Stimulated activated CD8-positive, alpha-beta memory T cell treated with anti-CD3 and anti-CD28 coated beads, Interleukin-15, amount 100 ng/mL, for 48 hours (primary cell): ENCODE measurements at regions not wholly inside any gene's neighbourhood (a gene's known extent, or its start where the extent isn't known, plus 50 kb on each side); places are given as distances from the start of the nearest gene placed in this dataset.

ENCODE experiments used
- DNase-seq, 2 donors: peaks; one replicate each; pipeline ENCODE4 v3.0.0-alpha.2; 2020; ENCODE audit warnings: low read depth in 2 of 2

DNA sequence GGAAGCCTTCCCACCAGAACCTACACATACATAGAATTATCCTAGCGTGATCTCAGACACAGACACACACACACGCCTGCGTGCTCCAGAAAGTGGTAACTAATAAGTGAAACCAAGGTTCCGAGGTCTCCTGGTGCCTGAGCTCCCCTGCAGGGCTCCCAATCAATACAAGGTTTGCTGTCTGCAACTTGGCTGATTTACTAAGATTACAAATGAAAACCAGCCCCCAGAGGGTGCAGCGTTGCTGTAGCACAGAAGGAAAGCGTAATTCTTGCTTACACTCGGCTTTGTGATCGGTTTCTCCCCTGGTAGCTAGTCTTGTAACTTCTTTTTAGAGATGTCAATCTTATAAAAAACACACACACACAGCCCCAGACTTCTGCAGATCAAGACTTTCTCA is 334.1 kb upstream of the XYLT1 start:
- no peak for DNase-seq

DNA sequence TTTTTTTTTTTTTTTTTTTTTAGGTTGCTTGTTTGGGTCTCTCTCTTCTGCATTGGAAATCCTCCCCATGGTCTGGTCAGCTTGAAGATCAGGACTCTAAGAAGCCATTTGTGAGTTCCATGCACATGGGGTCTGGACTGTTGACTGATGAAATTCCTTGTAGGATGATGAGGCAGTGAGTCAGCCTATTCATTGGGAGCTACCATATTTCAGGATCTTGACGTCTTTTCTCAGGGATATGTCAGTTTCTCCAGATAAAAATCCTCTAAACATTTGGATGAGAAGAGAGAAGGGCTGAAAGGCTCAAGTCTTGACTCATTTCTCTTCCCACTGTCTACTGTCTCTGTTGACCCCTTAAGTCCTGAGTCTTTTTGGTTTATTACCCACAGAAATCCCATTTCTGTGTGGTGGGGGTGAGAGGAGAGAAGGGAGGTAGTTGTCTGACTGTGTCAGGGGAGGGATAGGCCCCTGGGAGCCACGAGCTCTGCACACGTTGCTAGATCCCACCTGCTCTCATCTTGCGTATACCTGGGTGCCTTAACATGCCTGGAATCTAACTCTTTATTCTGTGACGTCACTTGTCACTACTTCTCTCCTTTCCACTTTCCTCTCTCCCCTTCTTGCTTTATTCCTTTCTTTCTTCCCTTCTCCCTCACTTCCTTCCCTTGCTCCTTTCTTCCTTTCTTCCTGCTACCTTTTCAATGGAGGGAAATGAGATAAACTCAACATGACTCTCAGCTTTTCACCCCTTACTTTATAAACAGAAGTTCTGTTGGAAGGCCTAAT is 333.1 kb upstream of the XYLT1 start:
- DNase-seq, result no peak

DNA sequence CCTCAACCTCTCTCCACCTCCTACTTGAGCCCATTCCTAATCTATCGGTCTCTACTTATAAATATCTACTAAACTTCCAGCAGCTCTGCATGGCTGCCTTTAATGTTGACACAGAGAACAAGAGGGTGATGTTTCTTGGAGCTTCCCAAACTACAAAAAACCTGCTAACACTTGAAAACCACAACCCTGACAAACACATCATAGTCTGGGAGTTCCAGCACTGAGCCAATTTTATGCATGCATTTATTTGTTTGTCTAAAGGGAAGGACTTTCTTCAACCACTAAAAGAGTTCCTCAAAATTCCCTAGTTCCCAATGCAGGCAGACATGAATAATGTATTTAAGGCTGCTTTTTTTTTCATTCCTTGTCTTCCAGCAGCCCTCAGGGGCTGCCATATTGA is 331.8 kb upstream of the XYLT1 start:
- no peak for DNase-seq

DNA sequence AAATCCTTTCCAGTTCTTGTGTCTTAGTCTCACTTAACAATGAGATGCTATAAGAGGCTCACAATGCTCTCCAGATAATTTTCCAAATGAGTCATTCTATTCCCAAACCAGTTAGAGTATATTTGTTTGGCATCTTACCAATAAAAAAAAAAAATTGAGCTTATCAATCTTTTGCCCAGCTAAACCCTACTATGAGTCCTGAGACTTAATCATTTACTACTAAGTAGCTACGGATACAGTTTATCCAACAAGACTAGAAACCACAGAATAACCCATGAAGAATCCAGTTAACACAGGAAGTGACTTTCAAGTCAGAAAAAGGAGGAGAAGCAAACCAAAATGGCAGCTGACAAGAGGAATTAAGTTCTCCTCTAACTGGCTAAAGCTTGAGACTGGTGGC is 330.3 kb upstream of the XYLT1 start:
- no peak for DNase-seq

DNA sequence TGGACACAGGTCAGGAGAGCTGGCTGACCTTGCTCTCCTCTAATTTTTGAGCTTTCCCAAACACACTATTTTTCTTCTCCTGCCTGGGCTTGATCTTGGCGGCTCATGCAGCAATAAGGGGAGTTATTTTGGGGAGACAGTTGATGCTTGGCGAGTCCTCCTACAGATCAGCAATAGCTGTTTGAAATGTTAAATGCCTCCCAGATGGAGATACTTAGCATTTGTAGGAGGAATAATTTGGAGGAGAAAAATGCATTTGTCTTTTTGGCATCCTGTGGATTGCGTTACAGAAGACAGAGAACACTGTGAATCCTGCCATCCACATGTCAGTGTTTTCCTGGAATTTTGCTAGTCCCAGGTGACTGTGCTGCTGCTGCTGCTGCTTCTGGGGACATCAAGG is 328.0 kb upstream of the XYLT1 start:
- no peak for DNase-seq

DNA sequence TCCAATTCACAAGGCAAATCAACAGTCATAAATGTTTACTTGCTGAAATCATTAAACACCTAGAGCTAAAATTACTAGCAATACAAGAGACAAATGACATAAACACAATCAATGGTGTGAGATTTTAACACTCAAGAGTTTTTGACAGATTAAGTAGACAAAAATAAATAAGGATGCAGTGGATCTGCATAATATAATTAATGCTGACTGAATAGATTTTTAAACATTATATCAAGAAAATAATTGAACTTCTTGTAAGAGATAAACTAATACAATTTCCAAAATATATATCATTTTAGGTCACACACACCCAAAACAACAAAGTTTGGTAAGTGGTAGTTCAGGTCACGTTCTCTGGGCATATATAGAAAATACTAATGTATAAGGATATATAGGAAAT is 322.6 kb upstream of the XYLT1 start:
- no peak for DNase-seq

DNA sequence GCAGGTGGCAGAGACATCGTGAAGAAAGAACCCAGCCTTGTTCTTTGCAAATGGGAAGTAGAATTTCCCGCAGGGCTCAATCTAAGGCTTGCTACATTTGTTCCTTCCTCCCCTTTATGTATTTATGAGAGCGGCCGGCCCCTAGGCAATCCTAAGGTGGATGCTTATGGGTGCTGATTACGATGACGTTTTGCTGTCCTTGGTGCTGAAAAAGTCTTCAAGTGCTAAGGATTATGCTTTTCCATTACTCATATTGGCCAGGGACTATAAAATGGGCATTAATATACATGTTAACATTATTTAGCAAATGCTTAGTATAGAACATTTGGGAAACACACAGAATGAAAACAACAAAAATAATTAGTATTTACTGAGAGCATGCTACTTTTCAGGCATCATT is 313.3 kb upstream of the XYLT1 start:
- no peak for DNase-seq

DNA sequence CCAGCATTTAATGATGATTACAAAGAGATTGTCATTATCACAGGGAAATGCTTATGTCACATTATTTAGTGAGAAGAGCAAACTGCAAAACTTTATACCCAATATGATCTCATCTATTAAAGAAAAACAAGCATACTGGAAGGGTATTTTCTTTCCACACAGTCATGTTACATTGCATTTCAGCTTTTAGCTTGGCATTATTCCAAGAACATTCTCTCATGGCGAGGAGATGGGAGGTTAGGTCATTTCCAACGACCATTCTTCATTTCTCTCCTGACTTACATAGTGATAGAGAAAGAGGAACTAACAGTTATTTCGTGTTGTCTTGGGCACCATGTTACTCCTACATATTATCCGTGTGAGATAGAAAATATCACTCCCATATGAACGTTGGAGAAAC is 309.4 kb upstream of the XYLT1 start:
- DNase-seq, result no peak

DNA sequence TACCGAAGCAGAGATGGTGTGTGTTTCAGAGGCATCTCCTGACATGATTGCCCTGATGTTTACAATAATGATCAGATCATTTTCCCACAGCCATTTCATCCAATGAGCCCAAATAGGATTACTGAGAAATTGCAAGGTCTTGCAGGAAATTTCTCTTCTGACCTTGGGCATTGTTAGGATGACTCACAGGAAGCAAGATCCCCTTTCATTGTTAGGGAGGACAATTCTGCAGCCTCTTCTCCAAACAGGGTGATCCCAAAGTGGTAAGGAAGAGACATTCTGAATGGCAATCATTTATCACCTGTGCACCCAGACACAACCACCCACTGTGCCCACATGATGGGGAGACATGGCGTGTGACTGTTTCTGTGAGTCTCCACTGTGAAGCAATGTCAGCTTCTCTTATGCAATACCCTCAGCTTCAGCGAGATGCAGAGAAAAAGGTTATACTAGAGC is 306.7 kb upstream of the XYLT1 start:
- no peak for DNase-seq

DNA sequence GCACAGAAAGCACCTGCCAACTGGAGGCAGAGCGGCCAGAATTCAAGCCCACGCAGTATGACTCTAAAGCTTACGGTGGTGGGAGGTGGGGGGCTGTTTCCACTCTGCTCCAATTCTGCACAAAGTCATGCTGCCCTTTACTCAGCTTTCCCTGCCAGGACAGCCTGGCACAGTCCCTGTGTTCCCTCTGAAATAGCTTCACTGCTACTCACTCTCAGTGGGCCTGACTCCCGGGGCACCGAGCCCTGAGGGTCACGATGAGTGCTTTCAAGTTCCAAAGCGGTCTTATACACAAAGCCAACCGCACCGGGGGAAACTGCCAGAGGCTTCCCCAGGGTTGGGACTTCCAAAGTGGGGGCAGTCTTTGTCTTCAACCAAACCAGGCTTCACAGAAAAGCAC is 306.1 kb upstream of the XYLT1 start:
- no peak for DNase-seq

DNA sequence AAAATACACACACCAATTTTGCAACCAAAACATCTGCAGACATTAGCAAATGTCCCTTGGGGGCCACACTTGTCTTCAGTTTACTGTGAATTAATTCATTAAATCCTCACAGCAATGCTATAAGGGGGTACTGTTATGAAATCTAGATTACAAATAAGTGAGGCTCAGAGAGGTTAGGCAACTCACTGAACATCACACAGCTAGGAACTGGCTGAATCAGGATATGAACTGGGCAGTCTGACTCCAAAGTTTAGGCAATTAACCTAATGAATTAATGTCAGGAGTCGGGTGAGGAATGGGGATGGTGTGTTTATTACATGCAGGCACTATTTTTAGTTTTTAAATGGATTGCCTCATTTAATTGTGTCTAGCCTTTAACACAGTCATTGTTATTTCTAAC is 305.7 kb upstream of the XYLT1 start:
- DNase-seq, result no peak

DNA sequence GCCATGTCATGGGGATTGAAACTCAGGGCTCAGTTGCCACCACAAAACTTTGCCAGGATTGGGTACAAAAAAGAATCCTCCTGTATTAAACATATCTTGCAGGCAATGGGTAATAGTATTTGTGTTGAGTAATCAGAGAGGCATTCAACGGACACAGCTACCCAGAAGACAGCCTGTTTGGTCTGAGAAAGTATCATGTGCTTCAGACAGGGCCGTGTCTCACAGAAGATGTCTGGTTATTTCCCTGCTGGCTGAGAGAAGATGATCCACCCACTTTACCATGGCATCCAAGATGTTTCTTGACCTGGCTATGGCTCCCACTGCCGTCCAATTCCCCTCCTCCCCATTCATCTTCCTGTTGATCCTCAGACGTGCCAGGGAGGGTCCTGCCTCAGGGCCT is 304.3 kb upstream of the XYLT1 start:
- no peak for DNase-seq

DNA sequence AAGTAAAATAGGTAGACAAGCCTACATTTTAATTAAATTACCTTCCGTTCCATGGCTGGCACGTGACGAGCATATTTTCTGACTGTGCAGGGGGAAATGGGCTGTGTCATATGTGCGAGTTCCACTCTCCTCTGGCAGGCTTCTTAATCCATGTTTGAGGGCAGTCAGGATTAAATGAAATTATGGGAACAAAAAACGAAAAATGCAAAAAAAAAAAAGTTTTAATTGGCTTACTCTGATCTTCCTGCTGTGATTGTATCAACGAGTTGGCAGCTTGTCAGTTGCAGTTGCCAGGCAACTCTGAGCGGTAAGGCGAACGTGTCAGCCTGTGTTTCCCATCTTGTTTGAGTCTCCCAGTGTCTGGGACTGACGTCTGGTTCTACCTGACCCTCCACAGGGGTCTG is 302.9 kb upstream of the XYLT1 start:
- no peak for DNase-seq

DNA sequence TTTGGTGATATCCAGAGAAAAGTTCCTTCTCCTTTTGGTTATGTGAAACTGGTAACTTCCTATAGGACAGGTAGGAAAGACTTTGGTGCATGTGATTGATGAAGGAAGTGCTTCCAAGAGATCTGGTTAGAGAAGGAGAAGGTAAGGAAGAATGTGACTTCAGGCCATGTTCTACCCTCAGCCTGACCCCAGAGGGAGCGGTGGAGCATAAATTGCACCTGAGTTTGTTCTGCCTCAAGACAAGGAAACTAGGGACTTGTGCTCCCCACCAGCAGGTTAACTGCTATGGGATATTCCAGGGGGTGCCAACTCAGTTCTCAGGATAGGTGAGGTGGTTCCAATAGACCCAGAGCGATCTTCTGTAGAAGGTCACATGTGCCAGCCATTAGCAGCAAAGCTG is 299.3 kb upstream of the XYLT1 start:
- no peak for DNase-seq

DNA sequence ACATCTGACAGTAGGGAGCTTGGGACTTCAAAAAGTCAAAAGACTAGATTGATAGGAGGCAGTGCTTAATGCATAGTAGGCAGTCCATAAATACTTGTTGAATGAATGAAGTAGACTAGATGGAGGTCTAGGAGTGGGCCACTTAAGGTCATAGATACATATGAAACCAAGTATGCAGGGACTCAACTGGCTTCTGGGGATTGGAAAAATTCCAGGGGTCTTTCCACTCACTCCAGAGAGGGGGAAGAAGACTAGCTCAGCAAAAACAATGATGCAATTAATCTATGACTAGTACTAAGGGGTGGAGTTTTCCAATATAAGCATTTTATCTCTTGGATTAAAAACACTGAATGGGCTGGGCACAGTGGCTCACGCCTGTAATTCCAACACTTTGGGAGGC is 298.3 kb upstream of the XYLT1 start:
- no peak for DNase-seq

DNA sequence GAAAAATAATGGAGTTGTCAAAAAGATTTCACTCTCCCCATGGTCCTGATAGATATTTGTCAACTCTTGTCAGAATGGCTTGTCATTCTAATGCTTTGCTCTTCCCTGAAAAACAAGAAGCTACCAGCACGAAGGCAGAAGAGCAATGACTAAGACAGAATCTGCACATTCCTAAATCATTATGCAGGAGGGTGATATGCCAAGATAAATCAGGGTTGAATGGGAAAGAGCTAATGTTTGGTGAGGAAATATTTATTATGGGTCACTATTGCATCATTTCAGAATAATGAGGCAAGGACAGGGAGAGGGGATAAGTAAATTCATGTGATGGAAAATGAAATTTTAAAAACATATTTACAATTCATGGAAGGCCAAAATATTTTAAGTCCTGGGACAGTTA is 297.5 kb upstream of the XYLT1 start:
- no peak for DNase-seq

DNA sequence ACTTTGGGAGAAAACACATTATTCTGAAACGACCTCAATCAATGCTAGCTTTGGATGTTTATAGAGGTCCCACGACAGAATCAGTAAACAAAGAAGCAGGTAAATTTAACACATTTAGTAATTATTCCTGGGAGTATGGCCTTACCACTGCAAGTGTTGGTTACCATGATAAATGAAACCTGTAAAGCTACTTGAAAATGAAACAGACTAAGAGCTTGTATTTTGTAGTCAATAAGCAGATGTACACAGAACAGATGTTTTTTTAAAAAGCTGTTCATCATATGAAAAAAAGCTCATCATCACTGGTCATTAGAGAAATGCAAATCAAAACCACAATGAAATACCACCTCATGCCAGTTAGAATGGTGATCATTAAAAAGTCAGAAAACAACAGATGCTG is 295.3 kb upstream of the XYLT1 start:
- DNase-seq, result no peak

DNA sequence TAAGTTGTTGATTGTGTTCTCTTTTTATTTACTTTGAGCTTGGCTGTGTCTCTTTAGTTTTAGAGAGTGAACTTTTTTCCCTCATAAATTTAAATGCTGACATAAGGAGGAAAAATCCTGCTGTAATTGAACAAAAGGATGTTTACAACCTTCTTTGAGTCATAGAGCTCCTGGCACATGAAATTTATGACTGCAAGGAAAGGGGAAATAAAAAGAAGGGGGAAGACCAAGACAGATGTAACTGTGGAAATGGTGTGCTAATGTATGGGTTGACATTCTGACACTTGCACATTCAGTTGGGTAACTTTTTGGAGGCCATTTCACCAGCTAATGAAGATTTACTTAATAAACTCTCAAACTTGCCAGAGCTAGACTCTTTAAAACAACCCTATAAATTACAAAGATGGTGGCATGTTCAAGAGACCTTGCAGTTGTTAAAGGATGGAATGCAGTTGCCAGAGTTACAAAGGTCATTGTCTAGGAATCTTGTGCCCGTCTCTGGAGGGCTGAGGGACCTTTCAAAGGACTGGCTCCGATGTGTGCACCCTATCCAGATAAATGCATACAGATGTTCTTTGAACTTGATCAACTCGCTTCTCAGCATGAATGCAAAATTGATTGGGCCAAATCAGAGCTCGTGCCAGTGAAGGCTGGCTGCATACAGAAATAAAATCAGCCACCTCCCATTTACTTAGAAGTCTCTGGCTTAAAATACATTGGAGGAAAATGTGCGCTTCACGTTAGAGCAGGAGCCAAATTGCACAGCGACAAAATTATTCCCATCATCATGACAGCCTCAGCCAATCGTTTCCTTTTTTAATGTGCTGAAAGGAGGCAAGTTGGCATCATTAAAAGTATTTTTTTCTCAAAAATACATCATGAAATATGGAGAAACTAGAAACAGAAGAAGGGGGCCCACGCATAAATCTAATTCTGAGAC is 289.0 kb upstream of the XYLT1 start:
- no peak for DNase-seq

DNA sequence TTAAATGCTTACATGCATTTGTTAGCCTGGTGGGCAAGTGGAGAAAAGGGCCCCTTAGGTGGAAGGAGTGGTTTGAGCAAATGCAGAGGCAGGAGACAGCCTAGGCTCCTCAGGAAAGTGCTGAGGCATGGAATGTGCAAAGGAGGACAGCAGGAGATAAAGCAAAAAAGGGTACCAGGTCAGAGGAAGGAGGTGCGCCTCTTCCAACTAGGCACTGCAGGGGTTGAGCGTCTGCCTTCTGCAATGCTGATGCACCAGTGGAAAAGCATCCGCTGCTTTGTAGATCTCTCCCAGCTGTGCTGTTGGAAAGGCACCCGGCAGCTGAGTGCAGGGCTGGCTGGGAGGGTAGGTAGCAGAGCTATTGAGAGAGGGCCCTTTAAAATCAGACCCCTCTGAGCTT is 287.0 kb upstream of the XYLT1 start:
- no peak for DNase-seq

DNA sequence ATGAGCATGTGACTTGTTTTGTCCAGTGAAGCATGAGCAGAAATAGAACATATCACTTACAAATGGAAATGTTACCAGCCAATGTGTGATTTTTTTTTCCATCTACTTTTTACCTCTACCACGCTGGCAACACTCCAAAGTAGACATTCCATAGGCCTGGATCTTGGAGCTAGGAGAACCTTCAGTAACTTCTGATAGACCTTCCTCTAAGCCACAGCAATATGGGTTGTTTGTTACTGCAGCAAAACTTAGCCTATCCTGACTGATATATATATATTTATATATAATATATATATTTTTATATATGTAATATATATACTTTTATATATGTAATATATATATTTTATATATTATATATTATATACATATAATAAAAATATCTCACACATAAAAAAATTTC is 284.4 kb upstream of the XYLT1 start:
- DNase-seq, result no peak

DNA sequence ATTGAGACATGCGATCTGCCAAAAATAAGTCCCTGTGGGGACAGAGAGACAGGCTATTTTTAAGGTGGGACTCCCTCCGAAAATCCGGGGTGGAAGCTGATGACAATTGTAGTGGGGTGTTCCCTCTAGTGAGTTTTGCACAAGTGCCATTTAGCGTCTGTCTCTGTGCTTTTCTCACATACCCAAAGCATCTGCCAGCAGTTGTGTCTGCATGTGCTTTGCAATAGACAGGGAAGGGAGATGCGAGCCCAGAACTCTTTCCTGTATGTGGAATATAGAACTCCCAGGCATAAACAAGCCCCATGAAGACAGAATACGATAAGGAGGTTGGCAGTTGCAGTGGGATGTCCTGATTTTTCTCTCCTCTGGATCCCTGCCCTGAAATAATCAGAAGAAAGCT is 282.7 kb upstream of the XYLT1 start:
- no peak for DNase-seq

DNA sequence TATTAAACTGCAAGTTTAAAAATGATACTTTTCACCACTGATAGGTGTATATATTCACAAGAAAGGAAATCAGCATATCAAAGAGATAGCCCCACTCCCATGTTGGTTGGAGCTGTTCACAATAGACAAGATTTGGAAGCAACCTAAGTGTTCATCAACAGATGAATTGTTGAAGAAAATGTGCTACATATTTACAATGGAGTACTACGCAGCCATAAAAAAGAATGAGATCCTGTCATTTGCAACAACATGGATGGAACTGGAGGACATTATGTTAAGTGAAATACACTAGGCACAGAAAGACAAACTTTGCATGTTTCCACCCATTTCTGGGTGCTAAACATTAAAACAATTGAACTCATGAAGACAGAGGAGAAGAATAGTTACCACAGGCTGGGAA is 278.9 kb upstream of the XYLT1 start:
- DNase-seq, result no peak

DNA sequence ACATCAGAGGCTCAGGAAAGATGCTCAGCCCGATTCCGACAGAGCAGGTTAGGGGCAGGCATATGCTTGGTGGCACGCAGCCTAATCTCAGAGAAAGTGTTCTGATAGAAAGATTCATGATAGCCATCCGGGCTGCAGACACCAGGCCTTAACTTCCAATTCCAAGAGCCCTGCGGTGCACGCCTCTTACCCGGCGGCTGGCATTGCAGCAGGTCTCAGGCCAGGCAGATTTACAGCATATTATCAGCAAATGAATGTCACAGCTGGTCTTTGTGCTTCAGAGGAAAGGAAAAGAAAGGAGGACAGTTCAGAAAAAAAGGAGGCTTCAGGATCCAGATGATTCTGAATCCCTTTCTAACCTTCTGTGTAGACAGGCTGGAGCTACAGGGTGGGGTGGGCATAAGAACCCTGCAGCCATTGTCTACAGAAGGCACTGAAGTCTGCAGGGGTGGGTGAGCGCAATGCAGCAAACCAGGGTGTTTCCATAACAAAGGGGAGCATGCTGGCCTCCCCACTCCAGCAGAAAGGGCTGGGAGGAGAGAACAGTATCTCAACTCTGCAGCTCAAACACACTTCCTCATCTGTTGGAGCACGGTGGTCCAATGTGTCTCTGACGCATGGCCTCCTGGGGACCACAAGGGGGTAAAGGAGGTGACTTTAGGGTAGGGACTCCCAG is 277.4 kb upstream of the XYLT1 start:
- no peak for DNase-seq
